ENCODE measurements at regions not wholly inside any gene's neighbourhood (a gene's known extent, or its start where the extent isn't known, plus 50 kb on each side); places are given as distances from the start of the nearest gene placed in this dataset.

DNA sequence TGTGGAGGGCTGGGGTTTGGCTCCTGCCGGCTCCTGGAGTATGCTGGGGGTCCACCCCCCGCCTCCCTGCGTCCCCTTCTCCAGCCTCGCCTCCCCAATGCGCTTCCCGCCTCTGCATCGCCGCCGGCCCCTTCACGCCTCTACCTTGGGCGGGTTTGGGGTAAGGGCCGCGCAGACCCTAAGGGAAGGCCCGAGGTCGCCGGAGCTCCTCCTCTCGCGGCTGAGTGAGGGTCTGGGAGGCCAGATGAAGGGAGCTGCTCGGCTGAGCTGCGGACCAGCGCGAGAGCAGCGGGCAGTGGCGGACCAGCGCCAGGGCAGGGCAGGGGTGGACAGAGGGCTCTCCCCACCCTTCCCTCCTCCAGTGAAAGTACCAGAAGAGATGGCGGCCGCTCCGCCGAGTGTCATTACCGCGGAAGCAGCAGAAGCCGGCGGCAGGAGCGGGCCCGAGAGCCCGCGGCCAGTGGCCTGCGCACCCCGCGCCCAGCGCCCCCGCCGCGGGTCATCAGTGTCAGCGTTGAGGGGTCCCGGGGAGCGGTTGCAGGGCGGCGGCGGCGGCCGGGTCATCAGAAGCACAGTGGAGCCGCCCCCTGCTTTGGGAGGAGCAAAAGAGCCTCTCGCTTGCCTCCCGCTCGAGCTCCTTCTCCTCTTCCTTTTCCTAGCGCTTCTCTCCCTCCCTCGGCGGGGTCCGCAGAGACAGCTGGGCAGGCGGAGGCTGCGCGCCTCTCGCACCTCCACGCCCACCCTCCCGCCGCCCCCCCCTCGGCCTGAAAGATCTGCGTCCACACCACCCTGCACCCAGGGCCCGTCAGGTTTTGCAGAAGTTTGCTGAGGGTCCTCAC lies 255.6 kb upstream of the CADM1 start:
- ChIA-PET POLR2A (ENCODE audit: low non-redundant PET) (no interaction called here), CTCF (no interaction called here)
- DNase-seq (ENCODE audit: low spot score): no peak
- no peak for TF ChIP-seq CTCF (conservative IDR thresholded peaks at IDR 0.05; ENCODE audit: low read depth)
- H3K27ac ChIP-seq: no peak overlapping the region

DNA sequence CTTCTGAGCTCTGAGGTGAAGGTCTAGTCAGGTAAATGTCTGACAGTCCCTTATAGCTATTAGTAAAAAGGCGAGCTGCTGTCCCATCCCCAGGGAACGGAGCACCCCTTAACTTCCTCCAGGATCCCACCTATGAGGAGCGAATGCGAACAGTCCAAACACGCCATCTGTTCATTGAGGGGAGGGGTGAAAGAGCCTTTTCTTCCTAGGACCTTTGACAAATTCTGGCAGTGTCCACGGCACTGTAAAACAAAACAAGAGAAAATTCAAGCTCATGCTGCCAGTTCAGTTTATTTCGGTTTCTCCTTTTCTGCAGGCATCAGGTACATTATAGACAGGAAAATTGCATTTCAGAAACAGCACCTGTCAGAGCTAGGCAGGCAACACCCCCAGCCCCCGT lies 253.8 kb upstream of the CADM1 start:
- POLR2A ChIA-PET (ENCODE audit: low non-redundant PET): no interaction called here
- DNase-seq (ENCODE audit: low spot score): no peak
- TF ChIP-seq CTCF (conservative IDR thresholded peaks at IDR 0.05; ENCODE audit: low read depth): no peak
- no peak overlapping the region for H3K27ac ChIP-seq
- CTCF ChIA-PET: interaction anchor here (0.6 kb wide), 1 partner anchor 284 kb away, joined by 4 read pairs; no protein-coding TSS in a partner anchor

- ChIA-PET CTCF (interaction anchor here (0.6 kb wide), 1 partner anchor 271 kb away, joined by 3 read pairs; no protein-coding TSS in a partner anchor), POLR2A (ENCODE audit: low non-redundant PET) (no interaction called here)
- DNase-seq (ENCODE audit: low spot score): no peak
- no peak for TF ChIP-seq CTCF (conservative IDR thresholded peaks at IDR 0.05; ENCODE audit: low read depth)
- H3K27ac ChIP-seq: no peak overlapping the region
Observed at GRCh38 chr11:115751243-115752015, 247.2 kb upstream of the CADM1 start.

DNA sequence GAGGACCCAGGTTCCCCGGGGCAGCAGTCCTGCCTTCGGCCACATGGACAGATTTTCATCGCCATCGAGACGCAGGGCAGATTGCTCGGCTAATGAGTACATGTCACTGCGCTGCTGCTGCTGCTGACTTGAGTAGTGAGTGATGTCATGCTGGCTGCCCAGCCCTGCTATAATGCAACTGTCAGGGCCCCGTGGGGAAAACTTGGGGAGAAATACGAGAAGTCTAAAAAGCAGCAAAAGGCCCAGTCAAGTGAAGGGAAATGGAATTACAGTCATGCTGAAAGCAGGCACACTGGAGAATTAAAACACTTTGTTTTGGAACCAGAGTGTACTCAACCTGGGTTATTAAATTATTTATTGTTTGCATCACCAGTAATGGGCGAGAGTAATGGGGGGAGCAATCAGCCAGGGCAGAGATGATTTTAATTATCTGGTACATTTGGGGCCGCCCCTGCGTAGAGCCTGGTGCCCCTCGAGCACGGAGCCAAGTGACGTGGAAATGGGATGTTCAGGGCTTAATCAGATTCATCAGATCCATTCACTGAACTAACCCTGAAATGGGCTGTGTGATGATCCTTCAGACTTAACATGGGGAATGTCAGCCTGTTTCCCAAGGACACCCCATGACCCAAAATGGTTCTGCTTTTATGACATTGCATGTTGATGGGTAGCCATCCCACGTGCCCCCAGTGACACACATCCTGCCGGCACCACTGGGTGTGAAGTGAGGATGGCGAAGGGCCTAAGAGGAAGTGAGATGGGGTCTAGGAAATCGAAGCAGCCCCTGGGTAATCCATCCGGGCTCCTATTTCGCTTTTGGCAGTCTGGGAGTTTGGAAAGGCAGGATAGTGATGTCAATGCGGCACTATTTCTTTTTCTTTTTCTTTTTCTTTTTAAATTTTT lies 241.6 kb upstream of the CADM1 start:
- CTCF ChIA-PET: interaction anchor here (0.7 kb wide), 1 partner anchor 129 kb away, joined by 4 read pairs; no protein-coding TSS in a partner anchor

DNA sequence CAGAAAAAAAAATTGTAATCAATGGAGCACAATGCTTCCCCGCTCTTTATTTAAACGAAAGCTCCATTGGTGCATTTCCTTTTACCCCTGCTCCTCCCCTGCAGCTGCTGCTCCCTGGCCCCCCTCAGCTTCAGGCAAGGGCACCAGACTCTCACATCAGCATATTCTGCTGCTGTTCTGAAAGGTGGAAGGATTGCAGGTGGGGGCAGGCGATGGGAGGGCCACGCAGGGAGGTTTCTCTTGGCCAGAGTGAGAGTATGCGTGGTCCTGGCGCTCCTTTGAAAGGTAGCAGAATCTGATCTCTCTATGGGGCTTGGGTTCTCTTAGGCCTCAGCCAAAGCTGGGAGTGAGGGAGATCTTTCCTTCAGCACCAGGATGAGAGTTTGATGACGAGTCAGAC lies 240.9 kb upstream of the CADM1 start:
- no peak for TF ChIP-seq CTCF (conservative IDR thresholded peaks at IDR 0.05; ENCODE audit: low read depth)
- no peak overlapping the region for H3K27ac ChIP-seq
- no peak for DNase-seq (ENCODE audit: low spot score)
- POLR2A ChIA-PET (ENCODE audit: low non-redundant PET): no interaction called here
- CTCF ChIA-PET: interaction anchor here (0.6 kb wide), 1 partner anchor 23 kb away, joined by 3 read pairs; no protein-coding TSS in a partner anchor

More for the DNA sequence above, 241.6 kb upstream of the CADM1 start:
- no peak for DNase-seq (ENCODE audit: low spot score)
- no peak overlapping the region for H3K27ac ChIP-seq
- TF ChIP-seq CTCF (conservative IDR thresholded peaks at IDR 0.05; ENCODE audit: low read depth): no peak
- POLR2A ChIA-PET (ENCODE audit: low non-redundant PET): no interaction called here

- POLR2A ChIA-PET (ENCODE audit: low non-redundant PET): no interaction called here
- no peak overlapping the region for H3K27ac ChIP-seq
- DNase-seq (ENCODE audit: low spot score): no peak
- TF ChIP-seq CTCF (conservative IDR thresholded peaks at IDR 0.05; ENCODE audit: low read depth): no peak
- CTCF ChIA-PET: no interaction called here
Observed at GRCh38 chr11:115743719-115744118, 239.5 kb upstream of the CADM1 start.
